Epidermal melanocyte (primary cell): ENCODE measurements at regions not wholly inside any gene's neighbourhood (a gene's known extent, or its start where the extent isn't known, plus 50 kb on each side); places are given as distances from the start of the nearest gene placed in this dataset.
"Not testable (repeated sequence)": the region's sequence is repeated elsewhere in the genome, so short reads cannot be mapped to it uniquely, and the experiment has no call there.

Experiments
- DNase-seq: peaks from one replicate; pipeline ENCODE4 v3.0.0; 2011; ENCODE audit warnings: low spot score; ENCODE audit not compliant: insufficient read length

- no peak for DNase-seq
Observed at GRCh38 chr1:182261655-182262054, 129.9 kb downstream of the GLUL start.

GRCh38 chr1:182260516-182260915 is 131.1 kb downstream of the GLUL start:
- DNase-seq = no peak

- DNase-seq = no peak
Observed at GRCh38 chr1:182259968-182260367, 131.6 kb downstream of the GLUL start.

- DNase-seq = peak; percentile 78
Observed at GRCh38 chr1:182259229-182259872, 132.2 kb downstream of the GLUL start.

GRCh38 chr1:182257369-182258063 is 134.1 kb downstream of the GLUL start:
- DNase-seq = no peak

GRCh38 chr1:182256931-182257330 is 134.7 kb downstream of the GLUL start:
- no peak for DNase-seq

- no peak for DNase-seq
Observed at GRCh38 chr1:182255494-182255893, 136.1 kb downstream of the GLUL start.

GRCh38 chr1:182253319-182253860 is 138.2 kb downstream of the GLUL start:
- DNase-seq = no peak

- DNase-seq = no peak
Observed at GRCh38 chr1:182251561-182251960, 140.0 kb downstream of the GLUL start.

GRCh38 chr1:182249201-182249676 is 142.4 kb downstream of the GLUL start:
- DNase-seq = no peak

GRCh38 chr1:182248721-182249120 is 142.9 kb downstream of the GLUL start:
- no peak for DNase-seq

GRCh38 chr1:182247813-182248212 is 143.8 kb downstream of the GLUL start:
- not testable (repeated sequence) for DNase-seq

- no peak for DNase-seq
Observed at GRCh38 chr1:182246783-182247182, 144.8 kb downstream of the GLUL start.

GRCh38 chr1:182245040-182245439 is 146.6 kb downstream of the GLUL start:
- DNase-seq = no peak

- no peak for DNase-seq
Observed at GRCh38 chr1:182244451-182244850, 147.1 kb downstream of the GLUL start.

GRCh38 chr1:182242641-182243040 is 148.9 kb downstream of the GLUL start:
- DNase-seq = no peak

GRCh38 chr1:182240085-182240484 is 151.5 kb downstream of the GLUL start:
- no peak for DNase-seq

GRCh38 chr1:182238421-182238820 is 153.2 kb downstream of the GLUL start:
- DNase-seq = no peak

- no peak for DNase-seq
Observed at GRCh38 chr1:182237329-182237728, 154.3 kb downstream of the GLUL start.

- no peak for DNase-seq
Observed at GRCh38 chr1:182236651-182237077, 154.9 kb downstream of the GLUL start.

- DNase-seq = no peak
Observed at GRCh38 chr1:182235952-182236650, 155.5 kb downstream of the GLUL start.

GRCh38 chr1:182235604-182235951 is 156.0 kb downstream of the GLUL start:
- DNase-seq = no peak
